Naive thymus-derived CD4-positive, alpha-beta T cell (primary cell): ENCODE measurements at regions not wholly inside any gene's neighbourhood (a gene's known extent, or its start where the extent isn't known, plus 50 kb on each side); places are given as distances from the start of the nearest gene placed in this dataset.
A peak's percentile ranks its signal among the peaks of the same experiment; 100 is the strongest.

Experiments
- ATAC-seq: fragments of 150-1000 bp; cut with Tn5 transposase; 2 replicates; pipeline ENCODE4 v1.10.0; 2021; ENCODE audit warnings: mild to moderate bottlenecking, moderate library complexity
- CTCF ChIA-PET: fragments of 350-600 bp; sonication (Branson Sonifier 250); formaldehyde crosslinking; loops from one replicate; lab custom pipeline; 2021; ENCODE audit warnings: antibody characterized with exemption; lab: Charles Lee
- POLR2A ChIA-PET: fragments of 350-600 bp; sonication (Branson Sonifier 250); formaldehyde crosslinking; loops from one replicate; lab custom pipeline; 2021; ENCODE audit warnings: antibody characterized with exemption, inconsistent platforms; lab: Charles Lee
- DNase-seq, 9 donors: peaks; one replicate each; pipeline versions ENCODE4 v3.0.0 to v3.0.0-alpha.2; 2020 to 2022; ENCODE audit warnings: mixed read lengths in 1 of 9
- H3K27ac ChIP-seq: one replicate; pipeline ENCODE4 v1.7.0; 2013; ENCODE audit warnings: mild to moderate bottlenecking, low read depth, low read length, moderate library complexity
- H3K27me3 ChIP-seq, 2 donors: one replicate each; pipeline ENCODE4 v1.7.0; 2013; ENCODE audit warnings: low read length in 2 of 2, mild to moderate bottlenecking in 2 of 2, moderate library complexity in 2 of 2; ENCODE audit not compliant: control insufficient read depth in 2 of 2, insufficient read depth in 2 of 2
- H3K36me3 ChIP-seq, 3 experiments: 1 replicate in 2 of 3; 2 replicates in 1 of 3; pipeline ENCODE4 v1.7.0; 2013; ENCODE audit warnings: low read length in 3 of 3, mild to moderate bottlenecking in 3 of 3, moderate library complexity in 1 of 3; ENCODE audit not compliant: insufficient read depth in 3 of 3, control insufficient read depth in 2 of 3
- H3K4me1 ChIP-seq, 2 donors: one replicate each; pipeline ENCODE4 v1.7.0; 2013; ENCODE audit warnings: low read length in 2 of 2, mild to moderate bottlenecking in 2 of 2, moderate library complexity in 1 of 2; ENCODE audit not compliant: control insufficient read depth in 2 of 2, insufficient read depth in 2 of 2
- H3K4me3 ChIP-seq: 2 replicates; pipeline ENCODE4 v1.7.0; 2013; ENCODE audit warnings: mild to moderate bottlenecking, low read length
- H3K9me3 ChIP-seq, 3 experiments: 1 replicate in 2 of 3; 2 replicates in 1 of 3; pipeline ENCODE4 v1.7.0; 2013; ENCODE audit warnings: low read length in 3 of 3; ENCODE audit not compliant: control insufficient read depth in 2 of 3
- H3K27ac Mint-ChIP-seq, 9 donors: one replicate each; pipeline ENCODE4 v1.8.0; 2020 to 2022; ENCODE audit warnings: mixed read lengths in 9 of 9, mild to moderate bottlenecking in 8 of 9, moderate library complexity in 5 of 9, inconsistent platforms in 2 of 9
- H3K27me3 Mint-ChIP-seq, 5 donors: one replicate each; pipeline ENCODE4 v1.8.0; 2021 to 2022; ENCODE audit warnings: mixed read lengths in 5 of 5, mild to moderate bottlenecking in 1 of 5
- H3K36me3 Mint-ChIP-seq, 5 donors: one replicate each; pipeline ENCODE4 v1.8.0; 2020 to 2022; ENCODE audit warnings: mixed read lengths in 5 of 5, mild to moderate bottlenecking in 3 of 5, inconsistent platforms in 1 of 5
- H3K4me1 Mint-ChIP-seq, 7 donors: one replicate each; pipeline ENCODE4 v1.8.0; 2020 to 2022; ENCODE audit warnings: mixed read lengths in 7 of 7, mild to moderate bottlenecking in 3 of 7, inconsistent platforms in 1 of 7
- H3K4me3 Mint-ChIP-seq, 10 donors: one replicate each; pipeline ENCODE4 v1.8.0; 2020 to 2022; ENCODE audit warnings: mild to moderate bottlenecking in 10 of 10, mixed read lengths in 10 of 10, moderate library complexity in 6 of 10, inconsistent platforms in 2 of 10
- H3K9me3 Mint-ChIP-seq, 11 donors: one replicate each; pipeline ENCODE4 v1.8.0; 2020 to 2022; ENCODE audit warnings: mixed read lengths in 11 of 11, mild to moderate bottlenecking in 4 of 11, inconsistent platforms in 1 of 11, moderate library complexity in 1 of 11
- intact Hi-C, 2 donors: fragments of 100-400 bp; cut with micrococcal nuclease; formaldehyde crosslinking; loops; one replicate each; pipeline ENCODE4 v1.15.1; 2023

DNA sequence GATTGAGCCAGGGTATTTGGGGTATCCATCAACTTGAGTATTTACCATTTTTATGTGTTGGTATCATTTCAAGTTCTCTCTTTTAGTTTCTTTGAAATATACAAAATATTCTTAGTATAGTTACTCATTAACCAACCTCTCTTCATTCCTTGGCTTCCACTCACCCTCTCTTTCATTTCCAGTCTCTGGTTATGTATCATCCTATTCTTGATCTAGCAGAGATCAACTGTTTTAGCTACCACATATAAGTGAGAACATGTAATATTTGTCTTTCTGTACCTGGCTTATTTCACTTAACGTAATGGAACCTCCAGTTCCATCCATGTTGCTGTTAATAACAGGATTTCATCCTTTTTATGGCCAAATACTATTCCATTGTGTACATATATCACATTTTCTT lies 86.9 kb downstream of the DACT1 start:
- DNase-seq (no peak), ATAC-seq (no peak)
- Mint-ChIP-seq H3K36me3 (no peaks in the 10 kb centered on the region), H3K27ac (no peak overlapping the region), H3K9me3 (peaks cover 0 to 5% (median 0%) of the 10 kb centered on the region in 11 donors), H3K27me3 (peaks cover 0 to 6% (median 0%) of the 10 kb centered on the region in 5 donors), H3K4me1 (no peaks in the 10 kb centered on the region), H3K4me3 (no peak overlapping the region)
- intact Hi-C loops: no loop called here
- Histone ChIP-seq H3K36me3 (no peaks in the 10 kb centered on the region), H3K27ac (no peak overlapping the region), H3K27me3 (no peaks in the 10 kb centered on the region), H3K4me1 (no peaks in the 10 kb centered on the region), H3K4me3 (no peak overlapping the region), H3K9me3 (no peaks in the 10 kb centered on the region)
- CTCF ChIA-PET: no interaction called here
- POLR2A ChIA-PET: no interaction called here

DNA sequence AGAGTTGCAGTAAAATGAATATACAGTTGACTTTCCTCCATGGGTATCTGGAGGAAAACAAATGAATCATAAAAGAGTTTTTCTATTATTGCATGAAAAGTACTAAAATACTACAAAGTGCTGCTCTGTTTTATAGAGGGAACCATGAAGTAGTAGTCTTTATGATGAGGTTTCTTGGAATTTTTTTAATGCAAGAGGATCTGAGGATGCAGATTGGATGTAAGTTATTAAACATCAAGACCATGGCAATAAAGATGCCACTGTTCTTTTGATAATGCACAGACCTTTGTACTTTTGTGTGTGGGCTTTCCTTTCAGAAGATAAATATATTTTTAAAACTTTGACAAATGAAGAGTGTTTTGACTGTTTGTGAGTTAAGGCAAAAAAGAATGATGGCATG lies 87.5 kb downstream of the DACT1 start:
- ATAC-seq (no peak), DNase-seq (no peak)
- no peaks in the 10 kb centered on the region for H3K36me3 Mint-ChIP-seq
- no peak overlapping the region for H3K27ac ChIP-seq
- ChIA-PET POLR2A (no interaction called here), CTCF (no interaction called here)
- no peaks in the 10 kb centered on the region for H3K36me3 ChIP-seq
- H3K27me3 ChIP-seq: no peaks in the 10 kb centered on the region
- no peaks in the 10 kb centered on the region for H3K4me1 ChIP-seq
- intact Hi-C loops: no loop called here
- no peak overlapping the region for H3K4me3 ChIP-seq
- H3K4me1 Mint-ChIP-seq: no peaks in the 10 kb centered on the region
- H3K27me3 Mint-ChIP-seq: peaks cover 0 to 3% (median 0%) of the 10 kb centered on the region in 5 donors
- H3K9me3 ChIP-seq: no peaks in the 10 kb centered on the region
- H3K4me3 Mint-ChIP-seq: no peak overlapping the region
- peaks cover 0 to 4% (median 0%) of the 10 kb centered on the region in 11 donors for H3K9me3 Mint-ChIP-seq
- H3K27ac Mint-ChIP-seq: no peak overlapping the region

DNA sequence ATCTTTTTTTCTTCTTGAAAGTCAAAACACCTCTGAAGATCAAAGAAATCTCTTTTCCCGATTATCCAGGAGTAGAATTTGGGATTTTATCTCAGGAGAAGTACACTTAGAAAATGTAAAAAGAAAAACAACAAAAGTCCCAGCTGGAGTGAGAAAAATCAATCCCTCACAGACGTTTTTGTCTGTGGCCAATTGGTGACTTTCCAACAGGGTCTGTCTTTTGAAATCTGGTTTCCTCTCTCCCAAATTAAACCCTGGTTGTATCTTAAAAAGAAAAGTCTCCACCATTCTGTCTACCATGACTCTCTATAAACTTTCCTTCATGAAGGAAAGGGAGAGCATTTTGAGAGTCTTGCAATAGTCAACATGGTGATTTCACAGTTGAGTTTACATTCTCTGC lies 88.1 kb downstream of the DACT1 start:
- no peak overlapping the region for H3K27ac ChIP-seq
- H3K27ac Mint-ChIP-seq: no peak overlapping the region
- peaks cover 0 to 3% (median 0%) of the 10 kb centered on the region in 5 donors for H3K27me3 Mint-ChIP-seq
- ATAC-seq (no peak), DNase-seq (no peak)
- CTCF ChIA-PET: interaction anchor here (0.6 kb wide), 1 partner anchor 29 kb away, joined by 3 read pairs; no protein-coding TSS in a partner anchor
- H3K27me3 ChIP-seq: no peaks in the 10 kb centered on the region
- intact Hi-C loops: no loop called here
- no peaks in the 10 kb centered on the region for H3K4me1 Mint-ChIP-seq
- POLR2A ChIA-PET: no interaction called here
- no peak overlapping the region for H3K4me3 Mint-ChIP-seq
- peaks cover 0 to 4% (median 0%) of the 10 kb centered on the region in 11 donors for H3K9me3 Mint-ChIP-seq
- no peak overlapping the region for H3K4me3 ChIP-seq
- no peaks in the 10 kb centered on the region for H3K36me3 ChIP-seq
- no peaks in the 10 kb centered on the region for H3K4me1 ChIP-seq
- no peaks in the 10 kb centered on the region for H3K36me3 Mint-ChIP-seq
- no peaks in the 10 kb centered on the region for H3K9me3 ChIP-seq

DNA sequence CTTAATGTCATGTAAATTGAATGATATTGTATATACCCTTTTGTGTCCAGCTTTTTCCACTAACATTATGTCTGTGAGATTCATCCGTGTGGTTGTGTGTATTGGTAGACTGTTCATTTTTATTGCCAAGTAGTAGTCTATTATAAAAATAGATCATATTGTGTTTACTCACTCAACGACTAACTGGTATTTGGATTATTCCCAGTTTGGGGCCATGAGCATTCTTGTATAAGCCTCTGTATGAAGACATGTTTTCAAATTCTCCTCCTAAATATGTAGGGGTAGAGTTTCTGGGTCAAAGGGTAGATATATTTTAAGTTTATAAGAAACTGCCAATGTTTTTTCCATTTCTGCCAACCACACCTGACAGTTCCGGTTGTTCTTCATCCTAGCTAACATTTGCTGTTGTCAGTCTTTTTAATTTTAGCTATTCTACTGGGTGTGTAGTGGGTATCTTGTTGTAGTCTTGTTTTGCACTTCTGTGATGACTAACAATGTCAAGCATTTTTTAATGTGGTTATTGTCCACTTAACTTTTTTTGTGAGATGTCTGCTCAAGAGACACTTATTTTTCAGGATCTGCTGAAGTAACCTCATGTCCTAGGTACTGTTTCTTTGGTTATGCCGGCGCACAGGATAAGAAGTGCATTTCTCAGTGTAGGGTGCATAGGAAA lies 93.2 kb downstream of the DACT1 start:
- no peaks in the 10 kb centered on the region for H3K4me1 ChIP-seq
- POLR2A ChIA-PET: no interaction called here
- intact Hi-C loops: no loop called here
- no peaks in the 10 kb centered on the region for H3K36me3 ChIP-seq
- CTCF ChIA-PET: no interaction called here
- H3K27me3 Mint-ChIP-seq: peaks cover 0 to 5% (median 0%) of the 10 kb centered on the region in 5 donors
- H3K27ac Mint-ChIP-seq: peak overlapping the region in 1 of 9 donors; percentile 60
- peaks cover 0 to 2% (median 0%) of the 10 kb centered on the region in 11 donors for H3K9me3 Mint-ChIP-seq
- H3K4me3 ChIP-seq: no peak overlapping the region
- DNase-seq (no peak), ATAC-seq (no peak)
- no peaks in the 10 kb centered on the region for H3K9me3 ChIP-seq
- peaks cover 0 to 5% (median 0%) of the 10 kb centered on the region in 7 donors for H3K4me1 Mint-ChIP-seq
- no peaks in the 10 kb centered on the region for H3K27me3 ChIP-seq
- H3K27ac ChIP-seq: no peak overlapping the region
- H3K4me3 Mint-ChIP-seq: no peak overlapping the region
- H3K36me3 Mint-ChIP-seq: no peaks in the 10 kb centered on the region

DNA sequence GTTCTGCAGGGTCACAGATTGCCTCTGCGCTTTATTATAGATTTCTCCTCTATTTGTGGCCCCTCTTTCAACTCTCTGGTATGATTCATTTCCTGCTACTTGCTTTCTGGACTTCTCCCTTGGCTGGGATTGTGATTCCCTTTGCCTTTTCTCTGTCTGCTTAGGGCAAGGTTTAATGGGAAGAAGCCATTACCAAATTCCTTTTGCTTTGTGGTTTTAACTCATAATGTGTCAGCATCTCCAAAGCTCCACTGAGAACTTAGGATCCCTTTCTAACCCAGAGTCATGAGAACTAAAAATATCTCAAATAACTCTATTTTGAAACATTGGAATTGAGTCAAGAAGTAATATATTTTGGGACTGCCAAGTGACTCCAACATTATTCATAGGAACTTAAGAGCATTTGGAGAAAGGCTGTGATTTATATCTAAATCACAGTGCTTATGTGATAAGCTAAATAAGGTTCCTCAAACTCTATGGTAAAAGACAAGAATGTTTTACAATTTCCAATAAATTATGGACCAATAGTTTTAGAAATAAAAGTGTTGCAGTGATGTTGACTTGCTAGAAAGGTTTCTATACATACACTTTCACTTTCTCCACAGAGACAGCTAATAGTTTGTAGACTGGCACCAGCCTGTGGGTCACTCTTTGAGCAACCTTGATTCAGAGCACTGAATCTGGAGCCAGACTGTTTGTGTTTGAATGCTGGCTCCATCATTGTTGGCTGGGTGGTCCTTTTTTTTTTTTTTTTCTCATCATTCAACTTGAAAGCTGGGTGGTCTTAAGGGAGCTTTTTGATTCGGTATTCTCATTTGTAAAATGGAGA lies 93.9 kb downstream of the DACT1 start:
- peaks cover 0 to 5% (median 0%) of the 10 kb centered on the region in 7 donors for H3K4me1 Mint-ChIP-seq
- Histone ChIP-seq H3K27me3 (no peaks in the 10 kb centered on the region), H3K27ac (no peak overlapping the region), H3K36me3 (no peaks in the 10 kb centered on the region), H3K4me3 (no peak overlapping the region), H3K9me3 (no peaks in the 10 kb centered on the region), H3K4me1 (no peaks in the 10 kb centered on the region)
- peaks cover 0 to 7% (median 0%) of the 10 kb centered on the region in 5 donors for H3K27me3 Mint-ChIP-seq
- CTCF ChIA-PET: no interaction called here
- intact Hi-C loops: no loop called here
- ATAC-seq (no peak), DNase-seq (no peak)
- H3K4me3 Mint-ChIP-seq: no peak overlapping the region
- POLR2A ChIA-PET: no interaction called here
- no peaks in the 10 kb centered on the region for H3K36me3 Mint-ChIP-seq
- no peak overlapping the region for H3K27ac Mint-ChIP-seq
- peaks cover 0 to 2% (median 0%) of the 10 kb centered on the region in 11 donors for H3K9me3 Mint-ChIP-seq

DNA sequence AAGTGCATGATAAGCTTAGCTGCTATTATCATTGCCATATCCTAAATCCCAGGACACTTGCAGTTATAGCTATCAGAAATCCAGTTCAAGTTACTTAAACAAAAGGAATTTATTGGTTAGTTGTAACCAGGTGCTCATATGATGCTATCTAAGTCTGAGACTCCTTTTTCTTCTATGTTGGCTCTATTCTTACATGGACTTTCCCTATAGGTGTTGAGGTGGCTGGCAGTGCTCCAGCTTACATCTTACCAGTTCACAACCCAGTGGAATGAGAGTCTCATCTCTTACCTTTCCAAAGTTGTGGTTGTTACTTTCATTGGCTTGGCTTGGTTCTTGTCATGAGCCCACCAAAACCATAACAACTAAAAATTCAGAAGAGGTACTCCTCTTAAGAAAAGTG lies 94.6 kb downstream of the DACT1 start:
- Histone ChIP-seq H3K4me3 (no peak overlapping the region), H3K27ac (no peak overlapping the region), H3K36me3 (no peaks in the 10 kb centered on the region), H3K9me3 (no peaks in the 10 kb centered on the region), H3K27me3 (no peaks in the 10 kb centered on the region), H3K4me1 (no peaks in the 10 kb centered on the region)
- no peak for DNase-seq
- ChIA-PET CTCF (no interaction called here), POLR2A (interaction anchor here (0.6 kb wide), 1 partner anchor 36 kb away, joined by 3 read pairs; no protein-coding TSS in a partner anchor)
- Mint-ChIP-seq H3K4me3 (no peak overlapping the region), H3K4me1 (peaks cover 0 to 6% (median 0%) of the 10 kb centered on the region in 7 donors), H3K36me3 (no peaks in the 10 kb centered on the region), H3K27ac (no peak overlapping the region), H3K27me3 (peaks cover 0 to 7% (median 0%) of the 10 kb centered on the region in 5 donors), H3K9me3 (peaks cover 0 to 3% (median 0%) of the 10 kb centered on the region in 11 donors)
- intact Hi-C loops: no loop called here
- no peak for ATAC-seq
